Breast epithelium (tissue), 4 donors: ENCODE measurements at regions not wholly inside any gene's neighbourhood (a gene's known extent, or its start where the extent isn't known, plus 50 kb on each side); places are given as distances from the start of the nearest gene placed in this dataset.

ENCODE experiments used
- DNase-seq, 2 donors: peaks; one replicate each; pipeline ENCODE4 v3.0.0-alpha.2; 2019; ENCODE audit warnings: low spot score in 2 of 2
- H3K27ac ChIP-seq, 2 donors: fragments of 200-600 bp; sonication (generic) in 1 of 2; one replicate each; pipeline ENCODE4 v1.5.1; 2016 to 2019; ENCODE audit warnings: mild to moderate bottlenecking in 1 of 2
- H3K27me3 ChIP-seq, 2 donors: fragments of 200-600 bp; sonication (generic) in 1 of 2; one replicate each; pipeline versions ENCODE4 v1.5.1 to v1.6.0; 2017 to 2019; ENCODE audit warnings: control low read depth in 1 of 2, mild to moderate bottlenecking in 1 of 2
- H3K36me3 ChIP-seq: fragments of 200-600 bp; one replicate; pipeline ENCODE4 v1.5.1; 2019
- H3K4me1 ChIP-seq, 2 donors: fragments of 200-600 bp; sonication (generic); one replicate each; pipeline ENCODE4 v1.5.1; 2016 to 2019; ENCODE audit warnings: control low read depth in 1 of 2
- H3K4me3 ChIP-seq, 3 donors: fragments of 200-600 bp; sonication (generic); 1 replicate in 2 of 3; 2 replicates in 1 of 3; pipeline ENCODE4 v1.5.1; 2016 to 2019; ENCODE audit warnings: mild to moderate bottlenecking in 3 of 3, moderate library complexity in 2 of 3
- H3K9me3 ChIP-seq, 2 donors: fragments of 200-600 bp; sonication (generic) in 1 of 2; one replicate each; pipeline ENCODE4 v1.5.1; 2016 to 2019; ENCODE audit warnings: control low read depth in 1 of 2
- POLR2A ChIP-seq: fragments of 450-650 bp; IDR thresholded peaks from one replicate; pipeline ENCODE4 v1.6.1; 2016; ENCODE audit warnings: antibody characterized with exemption, mild to moderate bottlenecking, moderate library complexity
- POLR2AphosphoS5 ChIP-seq, 3 donors: sonication (generic); formaldehyde crosslinking; IDR thresholded peaks; one replicate each; pipeline ENCODE4 v1.6.1; 2017; ENCODE audit warnings: antibody characterized with exemption in 3 of 3
- intact Hi-C: fragments of 100-400 bp; cut with DNase I; formaldehyde crosslinking; loops from one replicate; pipeline ENCODE4 v1.15.1; 2023; ENCODE audit warnings: low total_unique reads
- TF ChIP-seq, protein P1 (sequence below), 3 donors: fragments of 450-650 bp; IDR thresholded peaks; one replicate each; pipeline ENCODE4 v1.5.1; 2016 to 2017; ENCODE audit warnings: antibody characterized with exemption in 3 of 3, mild to moderate bottlenecking in 3 of 3, moderate library complexity in 3 of 3

DNA sequence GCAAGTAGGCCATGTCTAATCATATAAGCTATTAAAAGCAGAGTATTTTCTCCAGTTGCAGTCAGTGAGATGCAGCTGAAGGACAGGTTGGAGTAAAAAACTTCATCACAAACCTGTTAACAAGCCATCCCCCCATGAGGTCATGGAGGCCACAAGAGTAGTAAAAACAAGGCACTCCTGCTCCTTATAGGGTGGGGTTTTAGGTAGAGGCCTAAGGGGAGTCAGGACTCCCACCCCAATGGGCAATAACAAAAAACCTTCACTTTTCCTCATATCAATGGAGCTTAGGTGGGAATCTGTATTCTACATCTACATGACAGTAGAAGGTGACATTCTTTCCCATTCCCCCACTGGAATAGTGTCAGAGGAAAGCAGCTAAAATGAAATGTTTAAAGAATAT is 428.1 kb upstream of the KHDRBS2 start:
- TF ChIP-seq, protein P1, sequence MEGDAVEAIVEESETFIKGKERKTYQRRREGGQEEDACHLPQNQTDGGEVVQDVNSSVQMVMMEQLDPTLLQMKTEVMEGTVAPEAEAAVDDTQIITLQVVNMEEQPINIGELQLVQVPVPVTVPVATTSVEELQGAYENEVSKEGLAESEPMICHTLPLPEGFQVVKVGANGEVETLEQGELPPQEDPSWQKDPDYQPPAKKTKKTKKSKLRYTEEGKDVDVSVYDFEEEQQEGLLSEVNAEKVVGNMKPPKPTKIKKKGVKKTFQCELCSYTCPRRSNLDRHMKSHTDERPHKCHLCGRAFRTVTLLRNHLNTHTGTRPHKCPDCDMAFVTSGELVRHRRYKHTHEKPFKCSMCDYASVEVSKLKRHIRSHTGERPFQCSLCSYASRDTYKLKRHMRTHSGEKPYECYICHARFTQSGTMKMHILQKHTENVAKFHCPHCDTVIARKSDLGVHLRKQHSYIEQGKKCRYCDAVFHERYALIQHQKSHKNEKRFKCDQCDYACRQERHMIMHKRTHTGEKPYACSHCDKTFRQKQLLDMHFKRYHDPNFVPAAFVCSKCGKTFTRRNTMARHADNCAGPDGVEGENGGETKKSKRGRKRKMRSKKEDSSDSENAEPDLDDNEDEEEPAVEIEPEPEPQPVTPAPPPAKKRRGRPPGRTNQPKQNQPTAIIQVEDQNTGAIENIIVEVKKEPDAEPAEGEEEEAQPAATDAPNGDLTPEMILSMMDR (IDR thresholded peaks at IDR 0.05), result no peak
- TF ChIP-seq POLR2AphosphoS5 (IDR thresholded peaks at IDR 0.05) (no peak), POLR2A (no peak)
- Histone ChIP-seq H3K9me3 (no peaks in the 10 kb centered on the region), H3K4me3 (no peak overlapping the region), H3K4me1 (no peaks in the 10 kb centered on the region), H3K27ac (no peak overlapping the region), H3K27me3 (no peaks in the 10 kb centered on the region), H3K36me3 (no peaks in the 10 kb centered on the region)
- no peak for DNase-seq
- intact Hi-C loops, result no loop called here

GRCh38 chr6:62711750-62712149 is 425.7 kb upstream of the KHDRBS2 start:
- Histone ChIP-seq H3K36me3 (no peaks in the 10 kb centered on the region), H3K4me3 (no peak overlapping the region), H3K4me1 (no peaks in the 10 kb centered on the region), H3K9me3 (peaks cover 0 to 4% of the 10 kb centered on the region in 2 donors), H3K27me3 (no peaks in the 10 kb centered on the region), H3K27ac (no peak overlapping the region)
- DNase-seq, result no peak
- TF ChIP-seq POLR2AphosphoS5 (IDR thresholded peaks at IDR 0.05), result no peak
- TF ChIP-seq, protein P1 (IDR thresholded peaks at IDR 0.05), result no peak
- TF ChIP-seq POLR2A, result no peak
- intact Hi-C loops, result no loop called here

DNA sequence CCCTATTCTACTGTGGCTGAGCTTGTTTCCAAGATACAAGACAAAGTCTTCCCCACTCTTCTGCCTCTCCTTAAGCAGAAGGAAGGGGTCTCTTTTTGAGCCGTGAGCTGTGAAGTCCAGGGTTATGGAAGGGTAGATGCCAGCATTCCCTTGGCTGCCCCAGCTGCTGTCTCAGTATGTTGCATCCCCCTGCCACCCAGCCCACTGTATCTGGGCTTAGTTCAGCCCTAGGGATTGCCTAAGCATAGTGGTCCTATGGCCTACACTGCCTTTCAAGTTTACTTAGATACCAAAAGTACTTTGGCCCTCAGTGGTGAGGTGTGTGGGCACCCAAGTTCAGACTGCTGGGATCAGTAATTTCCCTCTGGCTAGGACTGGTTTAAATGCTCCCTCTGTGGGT is 421.9 kb upstream of the KHDRBS2 start:
- TF ChIP-seq, protein P1 (IDR thresholded peaks at IDR 0.05), result no peak
- TF ChIP-seq POLR2A (no peak), POLR2AphosphoS5 (IDR thresholded peaks at IDR 0.05) (no peak)
- Histone ChIP-seq H3K27ac (no peak overlapping the region), H3K9me3 (peaks cover 0 to 4% of the 10 kb centered on the region in 2 donors), H3K4me1 (no peaks in the 10 kb centered on the region), H3K27me3 (no peaks in the 10 kb centered on the region), H3K4me3 (no peak overlapping the region), H3K36me3 (no peaks in the 10 kb centered on the region)
- no peak for DNase-seq
- intact Hi-C loops, result no loop called here

- Histone ChIP-seq H3K36me3 (no peaks in the 10 kb centered on the region), H3K4me3 (no peak overlapping the region), H3K4me1 (no peaks in the 10 kb centered on the region), H3K27me3 (no peaks in the 10 kb centered on the region), H3K27ac (no peak overlapping the region), H3K9me3 (peaks cover 0 to 4% of the 10 kb centered on the region in 2 donors)
- TF ChIP-seq POLR2A (no peak), POLR2AphosphoS5 (IDR thresholded peaks at IDR 0.05) (no peak)
- TF ChIP-seq, protein P1 (IDR thresholded peaks at IDR 0.05), result no peak
- no peak for DNase-seq
- intact Hi-C loops, result no loop called here
Observed at GRCh38 chr6:62707156-62707555, 421.1 kb upstream of the KHDRBS2 start.

- H3K4me1 ChIP-seq, result no peaks in the 10 kb centered on the region
- H3K27ac ChIP-seq, result no peak overlapping the region
- peaks cover 0 to 6% of the 10 kb centered on the region in 2 donors for H3K9me3 ChIP-seq
- no peaks in the 10 kb centered on the region for H3K27me3 ChIP-seq
- no peak for DNase-seq
- H3K36me3 ChIP-seq, result no peaks in the 10 kb centered on the region
- TF ChIP-seq, protein P1 (IDR thresholded peaks at IDR 0.05), result no peak
- H3K4me3 ChIP-seq, result no peak overlapping the region
- intact Hi-C loops, result no loop called here
Observed at GRCh38 chr6:62683063-62683462, 397.0 kb upstream of the KHDRBS2 start.
